Calu3 (cell line): ENCODE measurements at regions not wholly inside any gene's neighbourhood (a gene's known extent, or its start where the extent isn't known, plus 50 kb on each side); places are given as distances from the start of the nearest gene placed in this dataset.
"Not testable (repeated sequence)": the region's sequence is repeated elsewhere in the genome, so short reads cannot be mapped to it uniquely, and the experiment has no call there.

Experiments
- BruUV-seq: library from RNA; stranded (reverse); fragments of 400-500 nt; replicated peaks from 2 replicates; lab custom pipeline; 2021; lab: Mats Ljungman, UMichigan
- CTCF ChIA-PET: fragments of 300-600 bp; sonication (Branson Sonifier 250); formaldehyde crosslinking; loops from one replicate; lab custom pipeline; 2022; ENCODE audit warnings: antibody characterized with exemption; lab: Charles Lee
- DNase-seq: peaks from one replicate; pipeline ENCODE4 v3.0.0; 2022
- H3K27ac Mint-ChIP-seq: one replicate; pipeline ENCODE4 v1.8.0; 2022; ENCODE audit warnings: mixed read lengths; ENCODE audit not compliant: unreplicated experiment
- H3K27me3 Mint-ChIP-seq: one replicate; pipeline ENCODE4 v1.8.0; 2022; ENCODE audit warnings: mixed read lengths; ENCODE audit not compliant: unreplicated experiment
- H3K36me3 Mint-ChIP-seq: one replicate; pipeline ENCODE4 v1.8.0; 2022; ENCODE audit warnings: mild to moderate bottlenecking, moderate library complexity, mixed read lengths; ENCODE audit not compliant: insufficient read depth, unreplicated experiment
- H3K4me1 Mint-ChIP-seq: one replicate; pipeline ENCODE4 v1.8.0; 2022; ENCODE audit warnings: mild to moderate bottlenecking, low read depth, mixed read lengths; ENCODE audit not compliant: unreplicated experiment
- H3K4me3 Mint-ChIP-seq: one replicate; pipeline ENCODE4 v1.8.0; 2022; ENCODE audit warnings: mild to moderate bottlenecking, low read depth, moderate library complexity, mixed read lengths; ENCODE audit not compliant: unreplicated experiment
- H3K9me3 Mint-ChIP-seq: one replicate; pipeline ENCODE4 v1.8.0; 2022; ENCODE audit warnings: low read depth, mixed read lengths; ENCODE audit not compliant: unreplicated experiment
- intact Hi-C: fragments of 100-400 bp; cut with micrococcal nuclease; formaldehyde crosslinking; loops from one replicate; pipeline ENCODE4 v1.10.0; 2022; ENCODE audit not compliant: unreplicated experiment
- TF ChIP-seq, protein P1 (sequence below): fragments of 200-600 bp; IDR thresholded peaks from one replicate; pipeline ENCODE4 v1.8.0; 2022; ENCODE audit warnings: antibody characterized with exemption; ENCODE audit not compliant: unreplicated experiment

DNA sequence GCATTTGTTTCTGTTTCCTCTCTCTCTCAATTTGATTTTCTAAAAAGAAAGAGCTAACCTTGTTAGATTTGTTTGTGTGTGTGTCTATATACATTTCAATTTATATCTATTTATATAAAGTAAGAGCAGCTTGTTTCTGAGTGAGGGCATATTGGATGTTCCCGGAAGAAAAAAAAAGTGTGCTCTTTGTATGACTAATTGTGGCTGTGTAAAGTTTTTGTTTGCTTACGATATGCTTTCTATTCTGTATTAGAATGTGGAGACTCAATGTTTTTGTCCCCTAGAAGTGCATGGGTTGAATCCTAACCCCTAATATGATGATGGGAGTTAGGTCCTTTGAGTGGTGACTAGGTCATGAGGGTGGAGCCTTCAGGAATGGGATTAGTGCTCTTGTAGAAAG lies 66.6 kb upstream of the C1QTNF9B start:
- intact Hi-C loops: no loop called here
- H3K27me3 Mint-ChIP-seq: no peaks in the 10 kb centered on the region
- no peak overlapping the region for H3K4me3 Mint-ChIP-seq
- H3K36me3 Mint-ChIP-seq: peaks cover 5% of the 10 kb centered on the region
- TF ChIP-seq, protein P1, sequence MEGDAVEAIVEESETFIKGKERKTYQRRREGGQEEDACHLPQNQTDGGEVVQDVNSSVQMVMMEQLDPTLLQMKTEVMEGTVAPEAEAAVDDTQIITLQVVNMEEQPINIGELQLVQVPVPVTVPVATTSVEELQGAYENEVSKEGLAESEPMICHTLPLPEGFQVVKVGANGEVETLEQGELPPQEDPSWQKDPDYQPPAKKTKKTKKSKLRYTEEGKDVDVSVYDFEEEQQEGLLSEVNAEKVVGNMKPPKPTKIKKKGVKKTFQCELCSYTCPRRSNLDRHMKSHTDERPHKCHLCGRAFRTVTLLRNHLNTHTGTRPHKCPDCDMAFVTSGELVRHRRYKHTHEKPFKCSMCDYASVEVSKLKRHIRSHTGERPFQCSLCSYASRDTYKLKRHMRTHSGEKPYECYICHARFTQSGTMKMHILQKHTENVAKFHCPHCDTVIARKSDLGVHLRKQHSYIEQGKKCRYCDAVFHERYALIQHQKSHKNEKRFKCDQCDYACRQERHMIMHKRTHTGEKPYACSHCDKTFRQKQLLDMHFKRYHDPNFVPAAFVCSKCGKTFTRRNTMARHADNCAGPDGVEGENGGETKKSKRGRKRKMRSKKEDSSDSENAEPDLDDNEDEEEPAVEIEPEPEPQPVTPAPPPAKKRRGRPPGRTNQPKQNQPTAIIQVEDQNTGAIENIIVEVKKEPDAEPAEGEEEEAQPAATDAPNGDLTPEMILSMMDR: no peak
- CTCF ChIA-PET: no interaction called here
- BruUV-seq: no TSS peak
- peaks cover 15% of the 10 kb centered on the region for H3K4me1 Mint-ChIP-seq
- H3K27ac Mint-ChIP-seq: no peak overlapping the region
- no peak for DNase-seq
- no peaks in the 10 kb centered on the region for H3K9me3 Mint-ChIP-seq

DNA sequence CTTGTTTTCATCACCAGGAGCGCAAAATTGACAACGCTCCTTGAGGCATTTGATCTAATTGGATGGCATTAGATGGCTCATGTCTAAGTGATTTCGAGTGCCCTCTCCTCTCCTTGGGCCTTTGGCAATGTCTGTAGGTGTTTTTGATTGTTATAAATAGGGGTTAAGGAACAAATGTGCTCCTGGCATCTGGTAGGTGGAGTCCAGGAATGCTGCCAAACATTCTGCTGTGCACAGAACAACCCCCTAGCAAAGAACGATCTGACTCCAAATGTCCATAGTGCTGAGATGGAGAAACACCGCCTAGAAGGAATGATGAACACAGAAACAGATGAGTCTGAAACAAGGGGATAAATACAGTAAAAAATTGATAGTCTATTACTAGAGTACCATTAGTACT lies 68.0 kb upstream of the C1QTNF9B start:
- intact Hi-C loops: no loop called here
- BruUV-seq: no TSS peak
- Mint-ChIP-seq H3K27me3 (no peaks in the 10 kb centered on the region), H3K27ac (no peak overlapping the region), H3K9me3 (no peaks in the 10 kb centered on the region), H3K4me1 (peaks cover 4% of the 10 kb centered on the region), H3K36me3 (peaks cover 5% of the 10 kb centered on the region), H3K4me3 (no peak overlapping the region)
- CTCF ChIA-PET: no interaction called here
- TF ChIP-seq, protein P1: no peak
- DNase-seq: no peak

DNA sequence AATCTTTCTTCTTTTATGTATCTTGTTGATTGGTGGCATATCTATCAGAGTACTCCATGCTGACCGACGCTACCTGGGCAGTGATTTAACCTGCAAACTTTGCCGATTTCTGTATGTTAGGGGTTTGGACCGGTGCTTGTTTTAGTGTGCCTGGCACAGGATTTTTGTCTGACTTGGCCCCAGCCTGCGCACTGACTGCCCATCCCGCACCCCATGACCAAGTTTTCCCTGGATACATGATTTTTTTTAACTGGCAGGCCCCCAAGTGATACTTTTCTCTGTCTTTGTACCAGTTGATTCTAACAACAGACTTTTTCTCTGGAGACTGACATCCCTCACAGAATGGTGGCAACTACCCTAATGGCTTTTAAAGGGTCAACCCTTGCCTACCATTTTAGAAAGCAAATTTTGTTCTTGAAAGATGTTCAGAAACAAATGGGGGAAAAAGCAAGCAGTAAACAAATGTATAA lies 69.0 kb upstream of the C1QTNF9B start:
- CTCF ChIA-PET: no interaction called here
- no peak overlapping the region for H3K27ac Mint-ChIP-seq
- H3K36me3 Mint-ChIP-seq: peaks cover 5% of the 10 kb centered on the region
- H3K9me3 Mint-ChIP-seq: no peaks in the 10 kb centered on the region
- TF ChIP-seq, protein P1: no peak
- no peak for DNase-seq
- intact Hi-C loops: no loop called here
- BruUV-seq: no TSS peak
- no peaks in the 10 kb centered on the region for H3K4me1 Mint-ChIP-seq
- H3K27me3 Mint-ChIP-seq: no peaks in the 10 kb centered on the region
- H3K4me3 Mint-ChIP-seq: no peak overlapping the region

DNA sequence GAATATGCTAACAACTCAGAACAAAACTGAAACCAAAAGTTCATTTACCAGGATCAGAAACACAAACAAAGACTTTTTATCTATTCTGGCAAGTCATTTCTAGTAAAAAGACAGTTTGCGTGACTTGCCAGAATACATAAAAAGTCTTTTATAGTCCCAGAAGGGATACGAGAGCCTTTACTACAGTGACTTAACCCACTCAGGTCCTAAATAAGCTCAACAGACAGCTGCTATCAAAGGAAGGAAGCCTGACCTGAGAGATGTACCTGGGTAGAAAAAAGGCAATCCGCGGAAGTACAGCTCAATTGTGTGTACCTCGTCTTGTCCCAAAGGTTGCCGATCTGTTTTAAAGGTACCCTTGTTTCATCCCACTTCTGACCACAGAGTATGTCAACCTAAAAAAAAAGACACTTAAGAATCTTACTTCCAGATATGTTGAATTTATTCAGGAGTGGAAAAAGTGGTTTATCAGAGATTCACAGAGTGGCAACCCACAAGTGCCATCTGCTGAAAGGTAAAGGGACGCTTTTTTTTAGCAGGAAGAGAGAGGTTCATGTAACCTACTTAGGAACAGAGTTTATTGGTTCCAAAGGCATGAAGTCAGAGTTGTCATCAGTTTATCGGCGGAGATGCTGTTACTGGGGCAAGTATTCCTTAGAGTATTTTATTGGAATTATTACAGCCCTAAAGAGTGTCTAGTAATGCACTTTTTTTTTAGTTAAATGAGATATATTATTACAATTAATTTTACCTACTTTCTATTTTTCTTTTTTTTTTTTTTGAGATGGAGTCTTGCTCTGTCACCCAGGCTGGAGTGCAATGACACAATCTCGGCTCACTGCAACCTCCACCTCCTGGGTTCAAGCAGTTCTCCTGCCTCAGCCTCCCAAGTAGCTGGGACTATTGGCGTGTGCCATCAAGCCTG lies 69.7 kb upstream of the C1QTNF9B start:
- DNase-seq: no peak
- no peak overlapping the region for H3K4me3 Mint-ChIP-seq
- no peak overlapping the region for H3K27ac Mint-ChIP-seq
- CTCF ChIA-PET: no interaction called here
- no peaks in the 10 kb centered on the region for H3K27me3 Mint-ChIP-seq
- TF ChIP-seq, protein P1: no peak
- no peaks in the 10 kb centered on the region for H3K9me3 Mint-ChIP-seq
- no peaks in the 10 kb centered on the region for H3K4me1 Mint-ChIP-seq
- intact Hi-C loops: no loop called here
- BruUV-seq: no TSS peak
- H3K36me3 Mint-ChIP-seq: peaks cover 5% of the 10 kb centered on the region

DNA sequence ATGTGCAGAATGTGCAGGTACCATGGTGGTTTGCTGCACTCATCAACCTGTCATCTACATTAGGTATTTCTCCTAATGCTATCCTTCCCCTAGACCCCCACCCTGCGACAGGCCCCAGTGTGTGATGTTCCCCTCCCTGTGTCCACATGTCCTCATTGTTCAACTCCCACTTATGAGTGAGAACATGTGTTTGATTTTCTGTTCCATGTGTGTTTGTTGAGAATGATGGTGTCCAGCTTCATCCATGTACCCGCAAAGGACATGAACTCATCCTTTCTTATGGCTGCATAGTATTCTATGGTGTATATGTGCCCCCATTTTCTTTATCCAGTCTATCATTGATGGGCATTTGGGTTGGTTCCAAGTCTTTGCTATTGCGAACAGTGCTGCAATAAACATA lies 70.5 kb upstream of the C1QTNF9B start:
- intact Hi-C loops, BruUV-seq, H3K4me1 Mint-ChIP-seq, H3K27me3 Mint-ChIP-seq, H3K4me3 Mint-ChIP-seq, H3K27ac Mint-ChIP-seq, DNase-seq, H3K36me3 Mint-ChIP-seq, CTCF ChIA-PET, H3K9me3 Mint-ChIP-seq: not testable (repeated sequence)
